Glutamatergic neuron (in vitro differentiated cells): ENCODE measurements at regions not wholly inside any gene's neighbourhood (a gene's known extent, or its start where the extent isn't known, plus 50 kb on each side); places are given as distances from the start of the nearest gene placed in this dataset.

Source experiments
- DNase-seq: peaks from one replicate; pipeline ENCODE4 v3.0.0; 2022
- H3K27ac Mint-ChIP-seq: one replicate; pipeline ENCODE4 v1.8.0; 2020; ENCODE audit warnings: mild to moderate bottlenecking, mixed read lengths, inconsistent platforms; ENCODE audit not compliant: unreplicated experiment
- H3K27me3 Mint-ChIP-seq: one replicate; pipeline ENCODE4 v1.8.0; 2020; ENCODE audit warnings: mild to moderate bottlenecking, moderate library complexity, mixed read lengths, inconsistent platforms; ENCODE audit not compliant: unreplicated experiment
- H3K36me3 Mint-ChIP-seq: one replicate; pipeline ENCODE4 v1.8.0; 2020; ENCODE audit warnings: mild to moderate bottlenecking, mixed read lengths, inconsistent platforms; ENCODE audit not compliant: unreplicated experiment
- H3K4me1 Mint-ChIP-seq: one replicate; pipeline ENCODE4 v1.8.0; 2020; ENCODE audit warnings: mild to moderate bottlenecking, low read depth, mixed read lengths, inconsistent platforms; ENCODE audit not compliant: unreplicated experiment
- H3K4me3 Mint-ChIP-seq: one replicate; pipeline ENCODE4 v1.8.0; 2020; ENCODE audit warnings: mild to moderate bottlenecking, mixed read lengths, inconsistent platforms; ENCODE audit not compliant: unreplicated experiment
- H3K9me3 Mint-ChIP-seq: one replicate; pipeline ENCODE4 v1.8.0; 2020; ENCODE audit warnings: mild to moderate bottlenecking, moderate library complexity, mixed read lengths, inconsistent platforms; ENCODE audit not compliant: unreplicated experiment
- TF ChIP-seq, protein P1 (sequence below): fragments of 200-600 bp; sonication (generic); IDR thresholded peaks from one replicate; pipeline ENCODE4 v1.5.0; 2021; ENCODE audit not compliant: partially characterized antibody, unreplicated experiment

DNA sequence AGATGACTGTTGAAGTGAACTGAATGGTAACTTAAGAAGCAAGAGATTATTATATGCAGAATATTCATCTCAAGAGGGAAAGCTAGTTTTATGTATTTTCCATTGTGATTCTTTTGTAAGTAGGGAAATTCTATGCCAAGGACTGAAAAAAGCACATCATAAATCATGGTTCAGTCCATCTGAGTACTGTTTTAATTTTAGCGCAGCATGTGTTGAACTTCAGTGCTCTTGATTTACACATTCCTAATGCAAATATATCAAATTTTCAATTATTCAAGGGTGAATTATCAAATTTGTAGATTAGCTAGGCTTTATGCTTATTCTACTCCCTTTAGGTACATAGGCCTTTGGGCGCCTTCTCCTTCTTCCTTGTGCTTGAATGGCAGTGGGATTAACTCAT is 50.3 kb upstream of the TCF12 start:
- no peak for DNase-seq
- H3K4me3 Mint-ChIP-seq, result no peak overlapping the region
- no peaks in the 10 kb centered on the region for H3K9me3 Mint-ChIP-seq
- H3K27ac Mint-ChIP-seq, result no peak overlapping the region
- H3K27me3 Mint-ChIP-seq, result no peaks in the 10 kb centered on the region
- H3K4me1 Mint-ChIP-seq, result no peaks in the 10 kb centered on the region
- TF ChIP-seq, protein P1, sequence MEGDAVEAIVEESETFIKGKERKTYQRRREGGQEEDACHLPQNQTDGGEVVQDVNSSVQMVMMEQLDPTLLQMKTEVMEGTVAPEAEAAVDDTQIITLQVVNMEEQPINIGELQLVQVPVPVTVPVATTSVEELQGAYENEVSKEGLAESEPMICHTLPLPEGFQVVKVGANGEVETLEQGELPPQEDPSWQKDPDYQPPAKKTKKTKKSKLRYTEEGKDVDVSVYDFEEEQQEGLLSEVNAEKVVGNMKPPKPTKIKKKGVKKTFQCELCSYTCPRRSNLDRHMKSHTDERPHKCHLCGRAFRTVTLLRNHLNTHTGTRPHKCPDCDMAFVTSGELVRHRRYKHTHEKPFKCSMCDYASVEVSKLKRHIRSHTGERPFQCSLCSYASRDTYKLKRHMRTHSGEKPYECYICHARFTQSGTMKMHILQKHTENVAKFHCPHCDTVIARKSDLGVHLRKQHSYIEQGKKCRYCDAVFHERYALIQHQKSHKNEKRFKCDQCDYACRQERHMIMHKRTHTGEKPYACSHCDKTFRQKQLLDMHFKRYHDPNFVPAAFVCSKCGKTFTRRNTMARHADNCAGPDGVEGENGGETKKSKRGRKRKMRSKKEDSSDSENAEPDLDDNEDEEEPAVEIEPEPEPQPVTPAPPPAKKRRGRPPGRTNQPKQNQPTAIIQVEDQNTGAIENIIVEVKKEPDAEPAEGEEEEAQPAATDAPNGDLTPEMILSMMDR, result no peak
- H3K36me3 Mint-ChIP-seq, result no peaks in the 10 kb centered on the region

DNA sequence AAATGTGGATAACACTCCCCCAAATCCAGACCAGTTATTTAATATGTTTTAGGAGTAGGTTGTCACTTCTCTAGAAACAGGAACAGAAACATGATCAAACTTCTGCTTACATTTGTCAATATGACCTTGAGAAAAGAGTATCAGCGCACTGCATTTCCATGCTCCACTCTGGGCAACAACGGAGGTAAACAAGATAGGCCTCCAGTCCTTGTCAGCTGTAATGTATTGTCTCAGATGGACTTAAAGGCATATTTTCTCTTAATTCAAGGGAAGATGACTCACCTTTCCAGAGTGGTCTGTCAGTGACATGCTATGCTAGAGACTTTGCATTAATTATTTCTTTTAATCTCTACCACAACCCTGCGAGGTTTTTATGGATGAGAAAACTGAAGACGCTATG is 51.6 kb upstream of the TCF12 start:
- no peak overlapping the region for H3K27ac Mint-ChIP-seq

DNA sequence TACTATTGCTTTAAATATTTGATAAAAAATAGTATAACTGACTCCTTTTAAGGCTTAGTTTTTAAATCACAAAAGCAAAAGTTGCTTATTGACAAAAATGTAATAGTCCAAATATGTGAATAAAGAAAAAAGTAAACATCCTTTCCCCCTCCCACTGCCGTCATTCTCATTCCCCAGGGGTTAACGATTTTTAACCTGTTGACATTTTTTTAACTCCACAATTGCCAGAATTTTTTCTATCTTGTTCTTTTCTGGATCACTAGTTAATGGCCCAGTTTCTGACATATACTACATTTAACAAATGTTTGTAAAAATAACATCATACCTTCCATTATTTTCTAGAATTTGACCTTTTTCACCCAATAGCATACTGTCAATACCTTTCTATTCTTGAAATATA is 60.6 kb upstream of the TCF12 start:
- Mint-ChIP-seq H3K9me3 (no peaks in the 10 kb centered on the region), H3K36me3 (no peaks in the 10 kb centered on the region), H3K4me1 (no peaks in the 10 kb centered on the region), H3K4me3 (no peak overlapping the region), H3K27me3 (peaks cover 2% of the 10 kb centered on the region), H3K27ac (no peak overlapping the region)
- TF ChIP-seq, protein P1, result no peak
- DNase-seq, result no peak

More for the DNA sequence above, 51.6 kb upstream of the TCF12 start:
- TF ChIP-seq, protein P1, result no peak
- no peak for DNase-seq
- Mint-ChIP-seq H3K9me3 (no peaks in the 10 kb centered on the region), H3K27me3 (no peaks in the 10 kb centered on the region), H3K4me1 (no peaks in the 10 kb centered on the region), H3K36me3 (no peaks in the 10 kb centered on the region), H3K4me3 (no peak overlapping the region)

DNA sequence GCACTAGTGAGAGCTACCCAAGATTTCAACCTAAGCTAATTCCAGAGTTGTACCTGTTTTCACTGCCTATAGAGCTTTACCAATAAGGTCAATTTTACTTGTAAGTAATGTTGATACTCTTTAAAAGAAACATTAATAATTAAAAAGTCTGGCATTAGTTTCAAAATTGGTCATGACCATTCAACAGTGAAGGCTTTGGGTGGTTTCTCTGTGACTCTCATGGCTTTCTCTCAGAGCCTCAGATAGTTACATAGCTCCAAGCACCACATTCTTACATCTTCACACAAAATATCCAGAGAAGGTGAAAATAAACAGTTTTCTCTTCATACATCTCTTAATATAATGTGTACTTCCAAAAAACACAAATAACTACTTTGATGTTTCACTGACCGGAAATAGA is 61.5 kb upstream of the TCF12 start:
- no peaks in the 10 kb centered on the region for H3K36me3 Mint-ChIP-seq
- H3K27ac Mint-ChIP-seq, result no peak overlapping the region
- peaks cover 1% of the 10 kb centered on the region for H3K9me3 Mint-ChIP-seq
- TF ChIP-seq, protein P1, result no peak
- no peak for DNase-seq
- no peaks in the 10 kb centered on the region for H3K4me1 Mint-ChIP-seq
- no peak overlapping the region for H3K4me3 Mint-ChIP-seq
- peaks cover 2% of the 10 kb centered on the region for H3K27me3 Mint-ChIP-seq

DNA sequence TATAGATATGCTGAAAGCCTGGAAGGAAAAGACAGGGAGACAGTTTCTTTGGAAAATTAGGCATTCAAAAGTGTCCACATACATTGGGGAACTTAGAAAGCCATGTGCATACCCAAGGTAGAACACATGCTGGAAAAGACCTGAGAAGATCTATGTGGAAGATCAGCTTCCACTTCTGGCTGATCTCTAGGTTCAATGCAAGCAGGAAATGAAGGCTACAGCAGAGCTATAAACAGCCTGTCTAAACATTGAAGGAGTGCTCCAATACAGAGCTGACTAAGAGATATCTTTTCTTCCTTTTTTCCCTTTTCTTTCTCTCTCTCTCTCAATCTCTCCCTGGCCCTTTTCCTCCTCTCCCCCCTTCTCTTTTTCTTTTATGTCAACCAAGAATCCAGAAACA is 73.6 kb upstream of the TCF12 start:
- Mint-ChIP-seq H3K9me3 (no peaks in the 10 kb centered on the region), H3K4me3 (no peak overlapping the region), H3K4me1 (peaks cover 5% of the 10 kb centered on the region), H3K36me3 (peaks cover 4% of the 10 kb centered on the region), H3K27ac (no peak overlapping the region), H3K27me3 (no peaks in the 10 kb centered on the region)
- no peak for DNase-seq
- TF ChIP-seq, protein P1, result no peak
